Vagina (tissue), 2 donors: ENCODE measurements at regions not wholly inside any gene's neighbourhood (a gene's known extent, or its start where the extent isn't known, plus 50 kb on each side); places are given as distances from the start of the nearest gene placed in this dataset.

Experiments
- CTCF ChIP-seq, 3 experiments: fragments of 450-650 bp in 2 of 3; fragments of 200-600 bp in 1 of 3; sonication (generic) in 1 of 3; IDR thresholded peaks; one replicate each; pipeline ENCODE4 v1.5.1; 2017 to 2019; ENCODE audit warnings: antibody characterized with exemption in 3 of 3, mild to moderate bottlenecking in 2 of 3, moderate library complexity in 2 of 3
- POLR2A ChIP-seq, 2 donors: fragments of 450-650 bp; IDR thresholded peaks; one replicate each; pipeline ENCODE4 v1.6.1; 2017; ENCODE audit warnings: antibody characterized with exemption in 2 of 2, mild to moderate bottlenecking in 2 of 2, moderate library complexity in 2 of 2
- POLR2AphosphoS5 ChIP-seq, 2 donors: sonication (generic); formaldehyde crosslinking; IDR thresholded peaks; one replicate each; pipeline ENCODE4 v1.9.0; 2017; ENCODE audit warnings: antibody characterized with exemption in 2 of 2, mild to moderate bottlenecking in 2 of 2, low read depth in 1 of 2; ENCODE audit not compliant: insufficient read depth in 1 of 2

GRCh38 chr2:122366969-122367645 lies 611.7 kb downstream of the TSN start:
- TF ChIP-seq CTCF (IDR thresholded peaks at IDR 0.05) (no peak), POLR2AphosphoS5 (IDR thresholded peaks at IDR 0.05; ENCODE audit: insufficient read depth in 1 of 2, low read depth in 1 of 2) (no peak), POLR2A (IDR thresholded peaks at IDR 0.05) (no peak)
